K562 (cell line): ENCODE measurements at regions not wholly inside any gene's neighbourhood (a gene's known extent, or its start where the extent isn't known, plus 50 kb on each side); places are given as distances from the start of the nearest gene placed in this dataset.

Experiments used
- ATAC-seq: fragments of 200-7000 bp; cut with Tn5 transposase; 3 replicates; pipeline ENCODE4 v1.9.1; 2020; ENCODE audit warnings: moderate library complexity
- BruUV-seq: library from RNA; stranded (reverse); fragments of 400-500 nt; replicated peaks from 2 replicates; lab custom pipeline; 2021; lab: Mats Ljungman, UMichigan
- CTCF ChIA-PET: fragments of 300-600 bp; formaldehyde crosslinking; extraction: SDS; loops from one replicate; lab custom pipeline; 2021; ENCODE audit warnings: low intra/inter-chr PET ratio; lab: Yijun Ruan, JAX
- POLR2A ChIA-PET: fragments of 300-600, 350-650 bp; sonication (Branson Sonifier 250); formaldehyde crosslinking; extraction: SDS; loops from one replicate; lab custom pipeline; 2021; ENCODE audit warnings: antibody characterized with exemption, inconsistent platforms; lab: Yijun Ruan, JAX
- DNase-seq, 4 experiments: peaks; one replicate each; pipeline versions ENCODE4 v3.0.0 to v3.0.0-alpha.2; 2011 to 2018; ENCODE audit warnings: low spot score in 3 of 4, mixed read lengths in 3 of 4; ENCODE audit errors: extremely low read depth in 1 of 4
- FAIRE-seq: peaks from 2 replicates; lab custom pipeline; 2011; peaks lifted over from hg19 to GRCh38; lab: Jason Lieb, UNC
- H2AFZ ChIP-seq: 2 replicates; pipeline ENCODE4 v1.6.0; 2011; ENCODE audit warnings: low read depth, low read length, control low read depth, inconsistent platforms
- H3K27ac ChIP-seq: fragments of 200-600 bp; 3 replicates; pipeline ENCODE4 v1.8.0; 2011; ENCODE audit warnings: low read depth, mild to moderate bottlenecking, control low read depth, inconsistent platforms, low read length, moderate library complexity, mixed read lengths; ENCODE audit errors: extremely low read depth
- H3K27me3 ChIP-seq, 2 experiments: fragments of 300-600 bp in 1 of 2; 2 replicates in 1 of 2; 3 replicates in 1 of 2; pipeline versions ENCODE4 v1.6.0 to v1.8.0; 2011; ENCODE audit warnings: inconsistent platforms in 2 of 2, low read length in 2 of 2, mild to moderate bottlenecking in 1 of 2, mixed read lengths in 1 of 2, moderate library complexity in 1 of 2; ENCODE audit not compliant: control insufficient read depth in 2 of 2, insufficient read depth in 2 of 2
- H3K36me3 ChIP-seq: fragments of 300-600 bp; 3 replicates; pipeline ENCODE4 v1.8.0; 2011; ENCODE audit warnings: mild to moderate bottlenecking, low read length, inconsistent platforms; ENCODE audit not compliant: control insufficient read depth, insufficient read depth
- H3K4me1 ChIP-seq, 2 experiments: fragments of 200-600 bp in 1 of 2; replicated peaks in 1 of 2; 2 replicates in 1 of 2; 3 replicates in 1 of 2; pipeline versions ENCODE4 v1.5.1 to v1.8.0; 2011; ENCODE audit warnings: inconsistent platforms in 2 of 2, low read length in 2 of 2, mild to moderate bottlenecking in 1 of 2, mixed read lengths in 1 of 2, moderate library complexity in 1 of 2; ENCODE audit not compliant: control insufficient read depth in 2 of 2, insufficient read depth in 2 of 2
- H3K4me2 ChIP-seq: 2 replicates; pipeline ENCODE4 v1.6.1; 2011; ENCODE audit warnings: low read length, control low read depth, inconsistent platforms, mixed read lengths; ENCODE audit not compliant: insufficient read depth
- H3K4me3 ChIP-seq: fragments of 200-600 bp; sonication (generic), shearing (Covaris generic); 2 replicates; pipeline ENCODE4 v1.5.1; 2016; ENCODE audit warnings: control low read depth, inconsistent platforms
- H3K79me2 ChIP-seq: fragments of 200-600 bp; 3 replicates; pipeline ENCODE4 v1.8.0; 2011; ENCODE audit warnings: low read length, inconsistent platforms; ENCODE audit not compliant: control insufficient read depth, insufficient read depth
- H3K9ac ChIP-seq, 2 experiments: 2 replicates each; pipeline versions ENCODE4 v1.6.0 to v1.6.1; 2011; ENCODE audit warnings: low read depth in 2 of 2, low read length in 2 of 2, control low read depth in 1 of 2, inconsistent platforms in 1 of 2, mild to moderate bottlenecking in 1 of 2, mixed read lengths in 1 of 2; ENCODE audit not compliant: insufficient read depth in 1 of 2
- H3K9me1 ChIP-seq: one replicate; pipeline ENCODE4 v1.6.0; 2011; ENCODE audit warnings: inconsistent platforms, mild to moderate bottlenecking, low read length, moderate library complexity; ENCODE audit not compliant: control insufficient read depth, insufficient read depth
- H3K9me3 ChIP-seq: replicated peaks from 2 replicates; pipeline ENCODE4 v1.5.1; 2011; ENCODE audit warnings: low read depth, low read length, inconsistent platforms; ENCODE audit not compliant: control insufficient read depth, insufficient read depth
- H4K20me1 ChIP-seq: replicated peaks from 2 replicates; pipeline ENCODE4 v1.6.1; 2011; ENCODE audit warnings: low read length, inconsistent platforms, mixed read lengths; ENCODE audit not compliant: control insufficient read depth, insufficient read depth
- DPF2 ChIP-seq: fragments of 450-650 bp; IDR thresholded peaks from 2 replicates; pipeline ENCODE4 v1.6.1; 2016
- FOSL1 ChIP-seq: fragments of 200-800 bp; sonication (Bioruptor generic); conservative IDR thresholded peaks from 2 replicates; pipeline ENCODE4 v1.6.1; 2016; ENCODE audit warnings: missing genetic modification characterization, missing compliant biosample characterization
- GATAD2B ChIP-seq: fragments of 450-650 bp; IDR thresholded peaks from 2 replicates; pipeline ENCODE4 v1.6.1; 2017; ENCODE audit warnings: mild to moderate bottlenecking, borderline replicate concordance
- HDGF ChIP-seq: fragments of 450-650 bp; IDR thresholded peaks from 2 replicates; pipeline ENCODE4 v1.6.1; 2016
- PHB ChIP-seq: fragments of 250-450 bp; sonication (Bioruptor Pico); IDR thresholded peaks from 2 replicates; pipeline ENCODE4 v1.5.0; 2021
- POLR2G ChIP-seq: fragments of 200-400 bp; formaldehyde crosslinking; IDR thresholded peaks from 2 replicates; pipeline ENCODE4 v1.6.1; 2017; ENCODE audit warnings: low read depth, mild to moderate bottlenecking, antibody characterized with exemption, low read length, moderate library complexity
- SMAD1 ChIP-seq: fragments of 150-350 bp; IDR thresholded peaks from 2 replicates; pipeline ENCODE4 v1.6.1; 2014; ENCODE audit warnings: low read length, low read depth; ENCODE audit not compliant: partially characterized antibody
- TEAD4 ChIP-seq, 2 experiments: sonication (generic) in 1 of 2; formaldehyde crosslinking in 1 of 2; IDR thresholded peaks; 2 replicates each; pipeline versions ENCODE4 v1.6.1 to v1.8.0; 2012 to 2022; ENCODE audit warnings: borderline replicate concordance in 1 of 2, inconsistent platforms in 1 of 2, low read length in 1 of 2, mild to moderate bottlenecking in 1 of 2, missing genetic modification reagents in 1 of 2
- U2AF2 ChIP-seq: fragments of 200-400 bp; formaldehyde crosslinking; optimal IDR thresholded peaks from 2 replicates; pipeline ENCODE3; 2017; ENCODE audit warnings: low read depth, mild to moderate bottlenecking, low read length
- ZBTB17 ChIP-seq: fragments of 450-650 bp; formaldehyde crosslinking; IDR thresholded peaks from 2 replicates; pipeline ENCODE4 v1.4.0; 2020; ENCODE audit warnings: mild to moderate bottlenecking
- ZBTB2 ChIP-seq: fragments of 450-650 bp; IDR thresholded peaks from 2 replicates; pipeline ENCODE4 v1.6.1; 2016; ENCODE audit warnings: antibody characterized with exemption
- ZNF347 ChIP-seq: fragments of 450-650 bp; formaldehyde crosslinking; IDR thresholded peaks from 2 replicates; pipeline ENCODE4 v1.4.0; 2020; ENCODE audit warnings: low read depth, mild to moderate bottlenecking, moderate library complexity
- WGBS: fragments of 100-300 bp; shearing (Covaris generic); methylation state at CpG from one replicate; pipeline ENCODE4 v1.1.6; 2016; ENCODE audit warnings: low coverage, mixed read lengths; ENCODE audit not compliant: insufficient coverage; ENCODE audit errors: missing lambda C conversion rate; 5-methylcytosine and 5-hydroxymethylcytosine counted together
- in situ Hi-C: fragments of 300-500 bp; cut with MboI; formaldehyde crosslinking; loops from 4 replicates; pipeline ENCODE4 v1.15.0; 2018; ENCODE audit warnings: inconsistent platforms, mixed read lengths
- intact Hi-C: fragments of 100-400 bp; cut with micrococcal nuclease; formaldehyde crosslinking; loops from 2 replicates; pipeline ENCODE4 v1.14.2; 2022
- TF ChIP-seq, protein P1 (sequence below): fragments of 450-650 bp; IDR thresholded peaks from 2 replicates; pipeline ENCODE4 v1.6.1; 2014; ENCODE audit warnings: low read depth, mild to moderate bottlenecking, moderate library complexity, borderline replicate concordance

- no peaks in the 10 kb centered on the region for H3K27me3 ChIP-seq
- no peak overlapping the region for H3K4me3 ChIP-seq
- intact Hi-C loops, result no loop called here
- no peak overlapping the region for H2AFZ ChIP-seq
- no peak overlapping the region for H3K4me2 ChIP-seq
- DNase-seq, result no peak
- FAIRE-seq, result no peak
- no peak for ATAC-seq
- 3% methylated on average over 3 of the region's 3 CpGs for WGBS
- ChIA-PET CTCF (no interaction called here), POLR2A (no interaction called here)
- H4K20me1 ChIP-seq, result no peaks in the 10 kb centered on the region
- BruUV-seq, result no TSS peak
- no peaks in the 10 kb centered on the region; the same call in none of the 2 replicates for H3K9me3 ChIP-seq
- no peak overlapping the region for H3K27ac ChIP-seq
- no peaks in the 10 kb centered on the region for H3K4me1 ChIP-seq
- no peaks in the 10 kb centered on the region for H3K36me3 ChIP-seq
- TF ChIP-seq ZBTB2, result no peak
- no peak for TF ChIP-seq U2AF2
- no peak for TF ChIP-seq GATAD2B
- in situ Hi-C loops, result no loop called here
- H3K9ac ChIP-seq, result no peak overlapping the region
- no peaks in the 10 kb centered on the region for H3K9me1 ChIP-seq
- H3K79me2 ChIP-seq, result no peaks in the 10 kb centered on the region
Observed at GRCh38 chr16:63830061-63830460, 1291.8 kb downstream of the CDH11 start.

DNA sequence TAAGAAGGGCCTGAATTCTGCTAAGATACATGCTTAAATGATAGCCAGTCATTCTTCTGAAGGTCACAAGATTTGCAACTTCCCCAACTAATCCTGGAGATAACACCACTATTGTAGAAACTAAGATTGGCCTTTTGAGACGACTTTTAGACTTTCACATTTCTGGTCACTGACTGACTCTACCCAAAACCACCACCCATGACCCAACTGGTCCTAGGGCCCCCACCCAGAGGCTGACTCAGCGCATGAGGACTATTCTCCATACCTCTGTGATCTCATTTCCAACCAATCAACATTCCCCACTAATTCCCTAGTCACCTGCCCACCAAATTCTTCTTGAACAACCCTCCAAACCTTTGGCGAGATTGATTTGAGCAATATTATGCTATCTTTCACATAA lies 1299.0 kb downstream of the CDH11 start:
- ChIA-PET POLR2A (no interaction called here), CTCF (no interaction called here)
- Histone ChIP-seq H3K9me1 (no peaks in the 10 kb centered on the region), H3K27ac (no peak overlapping the region), H3K4me1 (no peaks in the 10 kb centered on the region), H3K36me3 (no peaks in the 10 kb centered on the region), H3K9ac (no peak overlapping the region), H3K27me3 (no peaks in the 10 kb centered on the region), H3K4me3 (no peak overlapping the region), H4K20me1 (no peaks in the 10 kb centered on the region), H3K9me3 (no peaks in the 10 kb centered on the region), H3K4me2 (no peak overlapping the region), H3K79me2 (no peaks in the 10 kb centered on the region), H2AFZ (no peak overlapping the region)
- in situ Hi-C loops, result no loop called here
- 0% methylated on average over 3 of the region's 3 CpGs for WGBS
- FAIRE-seq (no peak), ATAC-seq (no peak), DNase-seq (no peak)
- BruUV-seq, result no TSS peak
- intact Hi-C loops, result no loop called here
- no peak for TF ChIP-seq DPF2
- TF ChIP-seq POLR2G, result no peak
- TF ChIP-seq PHB (CRISPR knock-in tag), result no peak
- no peak for TF ChIP-seq SMAD1
- no peak for TF ChIP-seq FOSL1 (tag)
- no peak for TF ChIP-seq ZBTB17
- no peak for TF ChIP-seq HDGF
- no peak for TF ChIP-seq ZNF347 (CRISPR knock-in tag)
- TF ChIP-seq, protein P1, sequence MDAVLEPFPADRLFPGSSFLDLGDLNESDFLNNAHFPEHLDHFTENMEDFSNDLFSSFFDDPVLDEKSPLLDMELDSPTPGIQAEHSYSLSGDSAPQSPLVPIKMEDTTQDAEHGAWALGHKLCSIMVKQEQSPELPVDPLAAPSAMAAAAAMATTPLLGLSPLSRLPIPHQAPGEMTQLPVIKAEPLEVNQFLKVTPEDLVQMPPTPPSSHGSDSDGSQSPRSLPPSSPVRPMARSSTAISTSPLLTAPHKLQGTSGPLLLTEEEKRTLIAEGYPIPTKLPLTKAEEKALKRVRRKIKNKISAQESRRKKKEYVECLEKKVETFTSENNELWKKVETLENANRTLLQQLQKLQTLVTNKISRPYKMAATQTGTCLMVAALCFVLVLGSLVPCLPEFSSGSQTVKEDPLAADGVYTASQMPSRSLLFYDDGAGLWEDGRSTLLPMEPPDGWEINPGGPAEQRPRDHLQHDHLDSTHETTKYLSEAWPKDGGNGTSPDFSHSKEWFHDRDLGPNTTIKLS, result no peak
- TF ChIP-seq TEAD4 (IDR thresholded peaks at IDR 0.05; ENCODE audit: low read length), result no peak
- no peak for TF ChIP-seq TEAD4 (CRISPR knock-in tag; IDR thresholded peaks at IDR 0.05; ENCODE audit: borderline replicate concordance)
